ENCODE measurements at regions not wholly inside any gene's neighbourhood (a gene's known extent, or its start where the extent isn't known, plus 50 kb on each side); places are given as distances from the start of the nearest gene placed in this dataset.

GRCh38 chr13:21853779-21854178 is 182.9 kb downstream of the FGF9 start (continued):
- TF ChIP-seq SIN3A (IDR thresholded peaks at IDR 0.05; ENCODE audit: low read depth) (no peak), ELF1 (IDR thresholded peaks at IDR 0.05; ENCODE audit: borderline replicate concordance, low read depth) (no peak), ATF3 (IDR thresholded peaks at IDR 0.05) (no peak)

GRCh38 chr13:21868823-21869222 is 197.9 kb downstream of the FGF9 start:
- Histone ChIP-seq H3K9me3 (ENCODE audit: control insufficient read depth in 1 of 2, insufficient read depth in 1 of 2, low read depth in 1 of 2, low read length in 2 of 2) (no peaks in the 10 kb centered on the region), H2AFZ (ENCODE audit: low read depth, low read length, poor library complexity, severe bottlenecking) (no peak overlapping the region), H3K36me3 (ENCODE audit: control insufficient read depth in 1 of 2, insufficient read depth in 2 of 2, low read length in 2 of 2) (no peaks in the 10 kb centered on the region), H3K27ac (ENCODE audit: low read depth, low read length) (no peak overlapping the region), H3K9ac (ENCODE audit: low read length) (no peak overlapping the region), H3K27me3 (ENCODE audit: insufficient read depth, low read length) (no peaks in the 10 kb centered on the region), H3K9me2 (ENCODE audit: insufficient read depth) (no peaks in the 10 kb centered on the region), H3K79me2 (ENCODE audit: insufficient read depth, low read length) (no peaks in the 10 kb centered on the region), H3K4me2 (ENCODE audit: low read length) (no peak overlapping the region), H3K4me1 (ENCODE audit: control insufficient read depth in 1 of 2, insufficient read depth in 2 of 2, low read length in 2 of 2) (no peaks in the 10 kb centered on the region), H3K4me3 (replicated peaks in 1 of 2; ENCODE audit: low read depth in 1 of 2, low read length in 2 of 2) (no peak overlapping the region), H4K20me1 (ENCODE audit: insufficient read depth) (no peaks in the 10 kb centered on the region)
- TF ChIP-seq EGR1 (IDR thresholded peaks at IDR 0.05; ENCODE audit: low read depth) (no peak), CTCF (IDR thresholded peaks at IDR 0.05 in 2 of 3, conservative IDR thresholded peaks at IDR 0.05 in 1 of 3; ENCODE audit: borderline replicate concordance in 1 of 3, insufficient read depth in 1 of 3, low read depth in 2 of 3, low read length in 2 of 3) (no peak), ATF3 (IDR thresholded peaks at IDR 0.05) (no peak), POLR2A (IDR thresholded peaks at IDR 0.05; ENCODE audit: borderline replicate concordance, extremely low read depth, insufficient read depth, insufficient read length) (no peak)
- ChIA-PET CTCF (no interaction called here), RAD21 (ENCODE audit: low non-redundant PET in 1 of 2, low total read pairs in 2 of 2, uncharacterized antibody in 2 of 2, unreplicated experiment in 2 of 2) (no interaction called here), POLR2A (no interaction called here)
- DNase-seq (ENCODE audit: low read depth, low spot score) (no peak), ATAC-seq (no peak)
- intact Hi-C loops (cut with micrococcal nuclease) = no loop called here
- no TSS peak for BruUV-seq (replicated peaks)

- DNase-seq (ENCODE audit: low read depth, low spot score) = no peak
- POLR2A ChIA-PET = no interaction called here
- no peak overlapping the region for H3K27ac ChIP-seq (ENCODE audit: low read depth, low read length)
- H3K4me3 ChIP-seq (replicated peaks in 1 of 2; ENCODE audit: low read depth in 1 of 2, low read length in 2 of 2) = no peak overlapping the region
- H3K36me3 ChIP-seq (ENCODE audit: control insufficient read depth in 1 of 2, insufficient read depth in 2 of 2, low read length in 2 of 2) = no peaks in the 10 kb centered on the region
- no peak overlapping the region for H3K9ac ChIP-seq (ENCODE audit: low read length)
- H4K20me1 ChIP-seq (ENCODE audit: insufficient read depth) = no peaks in the 10 kb centered on the region
- TF ChIP-seq ATF3 (IDR thresholded peaks at IDR 0.05) = no peak
- no peaks in the 10 kb centered on the region for H3K4me1 ChIP-seq (ENCODE audit: control insufficient read depth in 1 of 2, insufficient read depth in 2 of 2, low read length in 2 of 2)
- intact Hi-C loops (cut with micrococcal nuclease) = no loop called here
- BruUV-seq (replicated peaks) = no TSS peak
- CTCF ChIA-PET = no interaction called here
- no peaks in the 10 kb centered on the region for H3K79me2 ChIP-seq (ENCODE audit: insufficient read depth, low read length)
- no peaks in the 10 kb centered on the region for H3K9me3 ChIP-seq (ENCODE audit: control insufficient read depth in 1 of 2, insufficient read depth in 1 of 2, low read depth in 1 of 2, low read length in 2 of 2)
- H2AFZ ChIP-seq (ENCODE audit: low read depth, low read length, poor library complexity, severe bottlenecking) = no peak overlapping the region
- no peak for ATAC-seq
- RAD21 ChIA-PET (ENCODE audit: low non-redundant PET in 1 of 2, low total read pairs in 2 of 2, uncharacterized antibody in 2 of 2, unreplicated experiment in 2 of 2) = no interaction called here
- no peaks in the 10 kb centered on the region for H3K9me2 ChIP-seq (ENCODE audit: insufficient read depth)
- no peaks in the 10 kb centered on the region for H3K27me3 ChIP-seq (ENCODE audit: insufficient read depth, low read length)
- H3K4me2 ChIP-seq (ENCODE audit: low read length) = no peak overlapping the region
Measured at GRCh38 chr13:21871382-21871781, 200.5 kb downstream of the FGF9 start.

All from HCT116 (cell line).